HK-2 (cell line): ENCODE measurements at regions not wholly inside any gene's neighbourhood (a gene's known extent, or its start where the extent isn't known, plus 50 kb on each side); places are given as distances from the start of the nearest gene placed in this dataset.

Experiments used
- DNase-seq: peaks from one replicate; pipeline ENCODE4 v3.0.0-alpha.2; 2018; ENCODE audit not compliant: unreplicated experiment

GRCh38 chr4:104677116-104677515 is 182.4 kb upstream of the CXXC4 start:
- DNase-seq = no peak

GRCh38 chr4:104682311-104682710 is 187.6 kb upstream of the CXXC4 start:
- no peak for DNase-seq

- DNase-seq = no peak
Measured at GRCh38 chr4:104693601-104694201, 199.0 kb upstream of the CXXC4 start.

GRCh38 chr4:104716584-104716983 is 221.9 kb upstream of the CXXC4 start:
- no peak for DNase-seq

GRCh38 chr4:104719539-104720230 is 225.0 kb upstream of the CXXC4 start:
- no peak for DNase-seq

GRCh38 chr4:104722467-104722866 is 227.8 kb upstream of the CXXC4 start:
- DNase-seq = no peak

- no peak for DNase-seq
Measured at GRCh38 chr4:104726002-104726401, 231.3 kb upstream of the CXXC4 start.

GRCh38 chr4:104727643-104728042 is 232.9 kb upstream of the CXXC4 start:
- DNase-seq = no peak

GRCh38 chr4:104728380-104729122 is 233.9 kb upstream of the CXXC4 start:
- DNase-seq = peak; percentile 45

- DNase-seq = no peak
Measured at GRCh38 chr4:104732766-104733165, 238.1 kb upstream of the CXXC4 start.

- DNase-seq = no peak
Measured at GRCh38 chr4:104735174-104735573, 240.5 kb upstream of the CXXC4 start.

GRCh38 chr4:104740161-104740560 is 245.5 kb upstream of the CXXC4 start:
- no peak for DNase-seq

GRCh38 chr4:104743215-104743653 is 248.5 kb upstream of the CXXC4 start:
- no peak for DNase-seq

GRCh38 chr4:104747635-104748034 is 252.9 kb upstream of the CXXC4 start:
- DNase-seq = no peak

- no peak for DNase-seq
Measured at GRCh38 chr4:104749062-104749461, 254.4 kb upstream of the CXXC4 start.

GRCh38 chr4:104750008-104750407 is 255.3 kb upstream of the CXXC4 start:
- no peak for DNase-seq

- no peak for DNase-seq
Measured at GRCh38 chr4:104751468-104751867, 256.8 kb upstream of the CXXC4 start.

- DNase-seq = no peak
Measured at GRCh38 chr4:104752337-104752736, 257.6 kb upstream of the CXXC4 start.

- DNase-seq = no peak
Measured at GRCh38 chr4:104756837-104757236, 262.1 kb upstream of the CXXC4 start.

GRCh38 chr4:104758574-104758973 is 263.9 kb upstream of the CXXC4 start:
- no peak for DNase-seq

- DNase-seq = no peak
Measured at GRCh38 chr4:104763554-104764222, 269.0 kb upstream of the CXXC4 start.

- DNase-seq = no peak
Measured at GRCh38 chr4:104766676-104767075, 272.0 kb upstream of the CXXC4 start.
